OCI-LY1 (cell line): ENCODE measurements at regions not wholly inside any gene's neighbourhood (a gene's known extent, or its start where the extent isn't known, plus 50 kb on each side); places are given as distances from the start of the nearest gene placed in this dataset.

Source experiments
- EZH2 ChIP-seq: fragments of 200-600 bp; sonication (generic), shearing (Covaris generic); IDR thresholded peaks from 2 replicates; pipeline ENCODE4 v1.8.0; 2017; ENCODE audit warnings: borderline replicate concordance, mixed run types, mild to moderate bottlenecking, antibody characterized with exemption, low read length, moderate library complexity, mixed read lengths
- TF ChIP-seq, protein P1 (sequence below): fragments of 200-600 bp; sonication (generic), shearing (Covaris generic); IDR thresholded peaks from 2 replicates; pipeline ENCODE4 v1.5.1; 2017; ENCODE audit warnings: mild to moderate bottlenecking, antibody characterized with exemption, low read length, moderate library complexity, mixed read lengths

- TF ChIP-seq, protein P1, sequence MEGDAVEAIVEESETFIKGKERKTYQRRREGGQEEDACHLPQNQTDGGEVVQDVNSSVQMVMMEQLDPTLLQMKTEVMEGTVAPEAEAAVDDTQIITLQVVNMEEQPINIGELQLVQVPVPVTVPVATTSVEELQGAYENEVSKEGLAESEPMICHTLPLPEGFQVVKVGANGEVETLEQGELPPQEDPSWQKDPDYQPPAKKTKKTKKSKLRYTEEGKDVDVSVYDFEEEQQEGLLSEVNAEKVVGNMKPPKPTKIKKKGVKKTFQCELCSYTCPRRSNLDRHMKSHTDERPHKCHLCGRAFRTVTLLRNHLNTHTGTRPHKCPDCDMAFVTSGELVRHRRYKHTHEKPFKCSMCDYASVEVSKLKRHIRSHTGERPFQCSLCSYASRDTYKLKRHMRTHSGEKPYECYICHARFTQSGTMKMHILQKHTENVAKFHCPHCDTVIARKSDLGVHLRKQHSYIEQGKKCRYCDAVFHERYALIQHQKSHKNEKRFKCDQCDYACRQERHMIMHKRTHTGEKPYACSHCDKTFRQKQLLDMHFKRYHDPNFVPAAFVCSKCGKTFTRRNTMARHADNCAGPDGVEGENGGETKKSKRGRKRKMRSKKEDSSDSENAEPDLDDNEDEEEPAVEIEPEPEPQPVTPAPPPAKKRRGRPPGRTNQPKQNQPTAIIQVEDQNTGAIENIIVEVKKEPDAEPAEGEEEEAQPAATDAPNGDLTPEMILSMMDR, result no peak
- TF ChIP-seq EZH2, result no peak
Observed at GRCh38 chr10:28391283-28391682, 88.4 kb upstream of the MPP7 start.
